Middle frontal gyrus (tissue), 1 donor: ENCODE measurements at regions not wholly inside any gene's neighbourhood (a gene's known extent, or its start where the extent isn't known, plus 50 kb on each side); places are given as distances from the start of the nearest gene placed in this dataset.

Experiments
- DNase-seq: peaks from one replicate; pipeline ENCODE4 v3.0.0-alpha.2; 2015; ENCODE audit warnings: low spot score; ENCODE audit errors: extremely low spot score

- DNase-seq = no peak
These were observed 50.2 kb upstream of the MME start for GRCh38 chr3:155029941-155030340.

GRCh38 chr3:155026999-155027591, 53.0 kb upstream of the MME start:
- DNase-seq = no peak

GRCh38 chr3:155024006-155024638, 56.0 kb upstream of the MME start:
- DNase-seq = no peak

DNA sequence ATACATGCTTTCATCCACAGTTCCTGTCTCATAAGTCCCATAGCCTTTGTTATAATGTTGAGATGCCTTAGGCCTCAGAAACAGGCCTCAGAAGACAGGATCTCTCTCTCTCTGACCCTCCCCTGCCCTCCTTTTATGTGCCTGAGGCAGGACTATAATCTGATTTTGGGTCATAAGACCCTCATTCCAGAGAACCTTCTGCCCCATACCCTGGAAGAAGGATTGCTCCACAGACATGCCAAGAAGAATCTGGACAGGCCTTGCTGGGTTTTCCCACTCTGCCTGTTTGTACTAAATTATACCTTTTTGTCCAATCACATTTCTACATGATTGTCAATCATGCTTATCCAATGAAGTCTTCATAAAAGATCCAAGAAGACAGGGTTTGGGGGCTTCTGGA, 57.2 kb upstream of the MME start:
- DNase-seq = no peak

GRCh38 chr3:155019575-155019974, 60.5 kb upstream of the MME start:
- no peak for DNase-seq

GRCh38 chr3:155018621-155019330, 61.3 kb upstream of the MME start:
- DNase-seq = no peak

DNA sequence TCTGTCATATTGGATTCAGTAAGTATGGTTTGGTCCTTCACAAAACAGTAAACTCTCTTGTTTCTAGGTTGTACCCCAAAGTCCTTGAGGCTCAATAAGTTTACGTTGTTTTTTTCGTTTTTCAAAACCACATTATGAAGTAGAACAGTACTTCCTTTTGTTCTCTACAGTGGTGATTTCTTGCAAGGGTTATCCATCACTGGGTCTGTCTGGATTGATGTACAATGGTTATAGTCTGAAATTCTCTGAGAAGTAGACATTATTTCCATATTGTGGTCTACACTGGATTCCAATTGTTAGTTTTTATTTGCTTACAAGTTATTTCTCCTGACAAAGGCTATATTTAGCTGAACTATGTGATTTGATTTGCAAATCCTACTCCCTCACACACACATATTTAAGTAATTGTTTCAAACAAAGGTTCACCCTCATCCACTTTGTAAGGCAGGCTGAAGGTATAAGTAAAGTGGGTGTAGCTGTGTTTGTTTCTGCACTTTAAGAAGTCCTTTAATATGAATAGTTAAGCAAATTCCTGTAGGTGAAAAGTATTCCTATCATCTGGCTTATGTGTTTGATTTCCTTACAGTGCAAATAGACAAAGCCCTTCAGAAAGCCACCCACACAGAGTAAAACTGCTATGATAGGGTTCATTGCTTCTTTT, 64.2 kb upstream of the MME start:
- no peak for DNase-seq

- DNase-seq = no peak
These were observed 65.2 kb upstream of the MME start for GRCh38 chr3:155014953-155015352.

GRCh38 chr3:155013427-155013826, 66.7 kb upstream of the MME start:
- no peak for DNase-seq

DNA sequence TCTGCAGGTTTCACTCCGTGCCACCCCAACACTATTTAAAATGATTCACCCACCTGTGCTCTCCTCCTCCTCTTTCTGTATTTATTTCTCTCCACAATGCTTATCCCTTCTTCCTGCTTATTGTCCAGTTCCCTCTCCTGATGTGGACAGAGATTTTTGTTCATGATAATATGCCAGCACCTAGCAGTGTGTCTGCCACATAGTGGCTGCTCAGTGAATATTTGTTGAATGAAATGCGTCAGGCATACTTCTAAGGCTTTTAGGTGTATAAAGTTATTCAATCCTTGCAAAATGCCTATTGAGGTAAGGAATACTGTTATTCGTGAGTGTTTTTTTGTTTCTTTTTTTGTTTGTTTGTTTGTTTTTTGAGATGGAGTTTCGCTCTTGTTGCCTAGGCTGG, 67.5 kb upstream of the MME start:
- DNase-seq = no peak

- no peak for DNase-seq
These were observed 69.7 kb upstream of the MME start for GRCh38 chr3:155010416-155010815.

GRCh38 chr3:155009217-155009616, 70.9 kb upstream of the MME start:
- DNase-seq = no peak

DNA sequence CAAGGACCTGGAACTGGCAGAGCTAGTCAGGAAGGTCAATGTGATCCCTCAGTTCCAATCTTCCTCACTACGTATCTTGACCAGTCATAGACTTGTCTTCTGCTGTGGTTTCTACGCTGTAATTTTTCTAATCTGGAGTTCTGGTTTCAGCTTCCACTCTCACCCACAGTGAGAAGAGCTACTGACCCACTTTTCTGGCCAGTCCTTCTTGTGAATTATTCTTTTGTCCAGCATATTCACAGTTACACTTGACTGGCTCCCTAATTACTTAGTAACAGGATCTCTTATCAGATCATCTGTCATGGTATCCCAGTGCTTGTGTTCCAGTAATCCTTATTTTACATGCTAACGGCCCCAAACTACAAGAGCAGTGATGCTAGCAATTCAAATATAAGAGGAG, 72.4 kb upstream of the MME start:
- DNase-seq = no peak

GRCh38 chr3:155001289-155002010, 78.7 kb upstream of the MME start:
- no peak for DNase-seq

DNA sequence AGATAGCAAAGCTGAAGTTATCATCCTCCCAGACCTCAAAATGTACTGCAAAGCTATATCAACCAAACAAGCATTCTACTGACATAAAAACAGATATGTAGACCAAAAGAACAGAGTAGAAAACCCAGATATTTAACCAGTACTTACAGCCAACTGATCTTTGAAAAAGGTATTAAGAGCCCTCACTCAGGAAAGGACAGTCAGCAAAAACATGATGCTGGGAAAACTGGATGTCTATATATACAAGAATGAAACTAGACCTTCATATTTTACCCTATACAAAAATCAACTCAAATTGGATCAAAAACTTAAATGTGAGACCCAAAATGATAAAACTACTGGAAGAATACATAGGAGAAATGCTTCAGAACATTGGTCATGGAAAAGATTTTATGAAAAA, 87.5 kb upstream of the MME start:
- no peak for DNase-seq

- no peak for DNase-seq
These were observed 89.6 kb upstream of the MME start for GRCh38 chr3:154990543-154990942.

DNA sequence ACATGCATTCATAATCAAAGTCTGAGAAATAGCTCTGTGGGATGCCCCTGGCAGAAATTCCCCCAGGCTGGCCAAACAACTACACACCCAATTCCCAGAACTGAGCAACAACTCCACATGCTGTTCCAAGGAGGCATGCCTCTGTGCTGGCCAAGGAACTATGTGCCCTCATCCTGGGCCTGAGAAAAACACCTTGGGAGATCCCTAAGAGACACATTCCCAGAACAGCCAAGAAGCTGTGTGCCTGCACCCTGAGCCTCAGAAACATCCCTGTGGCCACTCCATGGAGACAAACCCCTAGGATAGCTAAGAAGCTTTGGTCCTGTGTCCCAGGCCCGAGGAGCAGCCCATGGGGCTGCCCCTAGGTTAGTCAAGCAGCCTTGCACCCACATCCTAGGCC, 92.3 kb upstream of the MME start:
- no peak for DNase-seq

- DNase-seq = no peak
These were observed 98.5 kb upstream of the MME start for GRCh38 chr3:154981664-154982063.

- DNase-seq = no peak
These were observed 98.9 kb upstream of the MME start for GRCh38 chr3:154981201-154981600.

DNA sequence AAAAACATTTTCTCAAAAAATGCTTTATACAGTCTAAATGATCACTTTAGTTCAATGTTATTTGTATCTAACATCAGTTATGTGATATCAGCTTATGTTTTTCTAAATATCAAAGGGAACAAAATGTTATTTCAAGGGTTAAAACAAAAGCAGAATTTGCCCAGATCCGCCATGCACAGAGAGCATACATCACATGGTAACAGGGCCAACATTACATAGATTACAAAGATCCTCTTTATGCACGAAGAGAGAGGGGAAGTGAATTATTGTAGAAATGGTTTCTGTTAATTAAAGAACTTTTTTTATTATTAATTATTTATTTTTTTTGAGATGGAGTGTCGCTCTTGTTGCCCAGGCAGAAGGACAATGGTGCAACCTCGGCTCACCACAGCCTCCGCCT, 100.8 kb upstream of the MME start:
- no peak for DNase-seq

DNA sequence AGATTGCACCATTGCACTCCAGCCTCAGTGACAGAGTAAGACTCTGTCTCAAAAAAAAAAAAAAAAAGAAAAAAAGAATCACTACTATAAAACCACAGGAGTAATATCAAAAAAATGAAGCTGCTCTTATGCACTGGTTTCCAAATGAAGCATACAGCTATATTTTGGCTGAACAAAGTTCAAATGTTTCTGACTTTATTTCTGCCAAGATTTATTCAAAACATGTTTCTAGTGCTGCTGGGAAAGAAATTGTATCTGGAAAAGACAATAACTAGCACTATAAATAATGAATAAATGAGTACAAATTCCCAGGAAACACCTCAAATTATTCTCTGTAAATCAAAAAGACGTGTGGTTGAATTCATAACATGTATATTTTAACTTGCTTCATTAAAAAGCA, 102.5 kb upstream of the MME start:
- DNase-seq = no peak
